Tibial artery (tissue), 4 donors: ENCODE measurements at regions not wholly inside any gene's neighbourhood (a gene's known extent, or its start where the extent isn't known, plus 50 kb on each side); places are given as distances from the start of the nearest gene placed in this dataset.
"Not testable (repeated sequence)": the region's sequence is repeated elsewhere in the genome, so short reads cannot be mapped to it uniquely, and the experiment has no call there.

Experiments used
- DNase-seq, 2 donors: peaks; one replicate each; pipeline ENCODE4 v3.0.0-alpha.2; 2019
- H3K27ac ChIP-seq, 2 donors: fragments of 200-600 bp; sonication (generic) in 1 of 2; 1 replicate in 1 of 2; 2 replicates in 1 of 2; pipeline ENCODE4 v1.5.1; 2018 to 2019; ENCODE audit warnings: mild to moderate bottlenecking in 1 of 2
- H3K27me3 ChIP-seq, 2 donors: fragments of 200-600 bp; sonication (generic) in 1 of 2; one replicate each; pipeline versions ENCODE4 v1.5.1 to v1.6.0; 2016 to 2019
- H3K36me3 ChIP-seq, 3 donors: fragments of 200-600 bp; sonication (generic) in 2 of 3; one replicate each; pipeline ENCODE4 v1.5.1; 2016 to 2019; ENCODE audit warnings: mild to moderate bottlenecking in 2 of 3
- H3K4me1 ChIP-seq, 4 donors: fragments of 200-600 bp; sonication (generic) in 2 of 4; 1 replicate in 3 of 4; 2 replicates in 1 of 4; pipeline ENCODE4 v1.5.1; 2016 to 2019
- H3K4me3 ChIP-seq, 2 donors: fragments of 200-600 bp; sonication (generic) in 1 of 2; 1 replicate in 1 of 2; 2 replicates in 1 of 2; pipeline ENCODE4 v1.5.1; 2018 to 2019; ENCODE audit warnings: mild to moderate bottlenecking in 2 of 2
- H3K9me3 ChIP-seq, 3 donors: fragments of 200-600 bp; sonication (generic) in 1 of 3; one replicate each; pipeline ENCODE4 v1.5.1; 2016 to 2019
- intact Hi-C: fragments of 100-400 bp; cut with DNase I; formaldehyde crosslinking; loops from one replicate; pipeline ENCODE4 v1.15.0; 2023; ENCODE audit warnings: low total_unique reads
- TF ChIP-seq, protein P1 (sequence below), 2 experiments: fragments of 200-600 bp in 1 of 2; fragments of 450-650 bp in 1 of 2; IDR thresholded peaks; one replicate each; pipeline ENCODE4 v1.5.1; 2017 to 2019; ENCODE audit warnings: antibody characterized with exemption in 2 of 2, mild to moderate bottlenecking in 1 of 2, moderate library complexity in 1 of 2

DNA sequence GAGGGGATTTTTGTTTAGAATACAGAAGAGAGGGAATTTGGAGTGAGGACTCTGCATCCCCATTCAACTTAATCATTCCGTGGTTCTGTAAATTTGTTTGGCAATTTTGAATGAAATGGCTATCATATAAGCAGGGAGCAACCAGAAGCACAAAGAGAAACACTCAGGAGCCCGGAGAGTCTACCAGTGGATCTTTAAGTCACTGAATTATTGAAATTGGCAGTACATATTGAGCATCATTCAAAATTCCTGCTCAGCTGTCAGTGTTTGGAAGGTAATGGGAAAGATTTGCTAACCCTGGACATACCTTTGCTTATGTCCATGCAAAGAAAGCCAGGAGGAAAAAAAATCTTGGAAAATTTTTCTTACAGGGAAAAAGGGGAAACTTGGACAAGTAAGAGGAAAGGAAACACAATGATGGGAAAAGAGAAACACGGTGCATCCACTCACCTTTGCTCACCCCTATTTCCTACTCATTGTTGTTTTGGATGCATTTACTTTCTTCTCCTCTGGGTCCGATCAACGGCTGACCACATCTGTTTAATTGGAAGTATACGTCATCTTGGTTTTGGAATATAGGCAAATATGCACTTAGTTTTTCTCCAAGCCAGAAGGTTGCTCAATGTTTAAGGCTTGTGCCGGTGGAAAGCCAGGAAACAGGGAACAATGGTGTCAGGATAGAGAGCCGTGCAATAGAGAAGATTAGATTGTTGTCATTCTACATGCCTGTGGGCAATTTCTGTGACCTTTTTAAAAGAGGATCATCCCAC, 243.0 kb upstream of the LYPLAL1 start:
- Histone ChIP-seq H3K27ac (no peak overlapping the region), H3K27me3 (no peaks in the 10 kb centered on the region), H3K4me3 (no peak overlapping the region), H3K9me3 (peaks cover 0 to 7% (median 0%) of the 10 kb centered on the region in 3 donors), H3K4me1 (no peaks in the 10 kb centered on the region), H3K36me3 (no peaks in the 10 kb centered on the region)
- TF ChIP-seq, protein P1, sequence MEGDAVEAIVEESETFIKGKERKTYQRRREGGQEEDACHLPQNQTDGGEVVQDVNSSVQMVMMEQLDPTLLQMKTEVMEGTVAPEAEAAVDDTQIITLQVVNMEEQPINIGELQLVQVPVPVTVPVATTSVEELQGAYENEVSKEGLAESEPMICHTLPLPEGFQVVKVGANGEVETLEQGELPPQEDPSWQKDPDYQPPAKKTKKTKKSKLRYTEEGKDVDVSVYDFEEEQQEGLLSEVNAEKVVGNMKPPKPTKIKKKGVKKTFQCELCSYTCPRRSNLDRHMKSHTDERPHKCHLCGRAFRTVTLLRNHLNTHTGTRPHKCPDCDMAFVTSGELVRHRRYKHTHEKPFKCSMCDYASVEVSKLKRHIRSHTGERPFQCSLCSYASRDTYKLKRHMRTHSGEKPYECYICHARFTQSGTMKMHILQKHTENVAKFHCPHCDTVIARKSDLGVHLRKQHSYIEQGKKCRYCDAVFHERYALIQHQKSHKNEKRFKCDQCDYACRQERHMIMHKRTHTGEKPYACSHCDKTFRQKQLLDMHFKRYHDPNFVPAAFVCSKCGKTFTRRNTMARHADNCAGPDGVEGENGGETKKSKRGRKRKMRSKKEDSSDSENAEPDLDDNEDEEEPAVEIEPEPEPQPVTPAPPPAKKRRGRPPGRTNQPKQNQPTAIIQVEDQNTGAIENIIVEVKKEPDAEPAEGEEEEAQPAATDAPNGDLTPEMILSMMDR (IDR thresholded peaks at IDR 0.05), result no peak
- intact Hi-C loops, result no loop called here
- no peak for DNase-seq

DNA sequence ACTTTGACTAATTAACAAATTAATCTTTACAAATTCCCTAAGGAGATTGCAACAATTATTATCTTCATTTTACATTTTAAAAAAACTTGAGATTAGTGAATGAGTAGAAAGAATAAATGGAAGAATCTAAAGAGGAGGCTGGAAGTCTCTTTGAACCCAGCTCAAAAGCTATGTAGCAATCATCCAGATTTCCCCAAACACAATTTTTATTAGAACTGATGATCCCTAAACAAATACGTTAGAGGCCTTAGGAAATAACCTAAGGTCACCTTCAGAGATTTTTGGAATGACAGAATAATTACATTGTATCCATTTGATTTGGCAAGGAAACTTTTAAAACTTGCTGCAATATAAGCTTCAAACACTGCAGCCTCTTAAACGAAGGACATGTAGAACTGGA, 242.4 kb upstream of the LYPLAL1 start:
- Histone ChIP-seq H3K9me3 (peaks cover 0 to 8% (median 0%) of the 10 kb centered on the region in 3 donors), H3K4me1 (no peaks in the 10 kb centered on the region), H3K27ac (no peak overlapping the region), H3K4me3 (no peak overlapping the region), H3K27me3 (no peaks in the 10 kb centered on the region), H3K36me3 (no peaks in the 10 kb centered on the region)
- intact Hi-C loops, result no loop called here
- TF ChIP-seq, protein P1 (IDR thresholded peaks at IDR 0.05), result no peak
- DNase-seq, result no peak

DNA sequence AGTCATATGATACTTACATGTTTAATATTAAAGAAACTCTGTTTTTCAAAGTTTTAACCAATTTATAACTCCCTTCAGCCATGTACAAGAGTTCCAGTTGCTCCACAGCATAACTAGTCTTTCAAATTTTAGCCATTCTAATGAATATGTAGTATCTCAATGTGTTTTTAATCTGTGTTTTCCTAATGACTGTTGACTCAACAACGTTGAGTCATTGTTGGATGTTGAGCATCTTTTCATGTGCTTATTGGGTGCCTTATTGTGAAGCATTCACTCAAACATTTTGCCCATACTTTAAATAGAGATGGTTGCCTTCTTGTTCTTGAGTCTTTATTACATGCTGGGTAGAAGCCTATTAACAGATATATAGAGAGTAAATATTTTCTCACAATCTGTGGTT, 240.2 kb upstream of the LYPLAL1 start:
- Histone ChIP-seq H3K27me3 (no peaks in the 10 kb centered on the region), H3K27ac (no peak overlapping the region), H3K4me3 (no peak overlapping the region), H3K36me3 (no peaks in the 10 kb centered on the region), H3K9me3 (peaks cover 0 to 8% (median 0%) of the 10 kb centered on the region in 3 donors), H3K4me1 (no peaks in the 10 kb centered on the region)
- DNase-seq, result no peak
- intact Hi-C loops, result no loop called here
- TF ChIP-seq, protein P1 (IDR thresholded peaks at IDR 0.05), result no peak

DNA sequence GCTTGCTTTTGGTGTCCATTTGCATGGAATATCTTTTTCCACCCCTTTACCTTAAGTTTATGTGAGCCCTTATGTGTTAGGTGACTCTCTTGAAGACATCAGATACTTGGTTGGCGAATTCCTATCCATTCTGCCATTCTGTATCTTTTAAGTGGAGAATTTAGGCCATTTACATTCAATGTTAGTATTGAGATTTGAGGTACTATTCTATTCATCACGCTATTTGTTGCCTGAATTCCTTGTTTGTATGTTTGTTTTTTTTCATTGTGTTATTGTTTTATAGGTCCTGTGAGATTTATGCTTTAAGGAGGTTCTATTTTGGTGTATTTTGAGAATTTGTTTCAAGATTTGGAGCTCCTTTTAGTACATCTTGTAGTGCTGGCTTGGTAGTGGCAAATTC, 238.3 kb upstream of the LYPLAL1 start:
- H3K27ac ChIP-seq, H3K4me1 ChIP-seq, DNase-seq, intact Hi-C loops, H3K4me3 ChIP-seq, H3K27me3 ChIP-seq, H3K36me3 ChIP-seq: not testable (repeated sequence)
- H3K9me3 ChIP-seq, result peaks cover 0 to 17% (median 0%) of the 10 kb centered on the region in 3 donors

DNA sequence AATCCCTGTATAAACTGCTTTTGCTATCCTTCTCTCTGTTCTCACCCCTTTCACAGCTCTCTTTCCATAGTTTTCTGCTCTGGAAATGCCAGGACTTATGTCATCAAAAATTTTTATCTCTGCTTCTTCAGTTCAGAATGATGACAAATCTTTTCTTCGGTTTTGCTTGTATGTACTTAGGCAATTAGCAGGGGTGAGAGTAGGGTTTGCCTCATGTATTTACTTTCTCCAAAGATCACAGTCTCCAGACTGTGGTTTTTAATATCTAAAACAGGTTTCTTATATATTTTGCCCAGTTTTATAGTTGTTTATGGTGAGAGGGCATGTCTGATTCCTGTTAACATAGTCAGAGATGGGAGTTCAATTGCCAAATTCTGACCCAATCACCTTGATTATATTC, 235.4 kb upstream of the LYPLAL1 start:
- Histone ChIP-seq H3K27ac (no peak overlapping the region), H3K9me3 (peaks cover 0 to 23% (median 0%) of the 10 kb centered on the region in 3 donors), H3K4me1 (peaks cover 0 to 9% (median 6%) of the 10 kb centered on the region in 4 donors), H3K27me3 (no peaks in the 10 kb centered on the region), H3K4me3 (no peak overlapping the region), H3K36me3 (no peaks in the 10 kb centered on the region)
- intact Hi-C loops, result no loop called here
- TF ChIP-seq, protein P1 (IDR thresholded peaks at IDR 0.05), result no peak
- DNase-seq, result no peak

DNA sequence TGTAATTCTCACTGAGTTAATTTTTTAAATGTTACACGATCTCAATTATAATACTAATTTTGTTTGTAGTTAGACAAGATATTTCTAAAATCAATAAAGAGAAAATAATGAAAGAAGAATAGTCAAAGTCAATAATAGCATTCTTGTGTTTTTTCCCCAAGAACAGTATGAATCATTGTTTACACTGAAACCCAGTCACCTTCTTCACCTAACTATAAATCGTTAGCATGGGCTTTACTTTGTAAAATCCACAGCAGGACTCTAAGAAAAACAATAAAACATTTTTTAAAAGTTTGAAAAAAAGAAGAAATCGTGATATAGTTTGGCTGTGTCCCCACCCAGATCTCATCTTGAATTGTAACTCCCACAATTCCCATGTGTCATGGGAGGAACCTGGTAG, 234.6 kb upstream of the LYPLAL1 start:
- intact Hi-C loops, result no loop called here
- H3K9me3 ChIP-seq, result peaks cover 0 to 23% (median 0%) of the 10 kb centered on the region in 3 donors

More for the DNA sequence above, 234.6 kb upstream of the LYPLAL1 start:
- Histone ChIP-seq H3K27me3 (no peaks in the 10 kb centered on the region), H3K4me3 (no peak overlapping the region), H3K27ac (no peak overlapping the region), H3K4me1 (peaks cover 0 to 9% (median 6%) of the 10 kb centered on the region in 4 donors), H3K36me3 (no peaks in the 10 kb centered on the region)
- TF ChIP-seq, protein P1 (IDR thresholded peaks at IDR 0.05), result no peak
- no peak for DNase-seq
